ENCODE measurements at regions not wholly inside any gene's neighbourhood (a gene's known extent, or its start where the extent isn't known, plus 50 kb on each side); places are given as distances from the start of the nearest gene placed in this dataset.

GRCh38 chr5:92429646-92430045, 1046.5 kb upstream of the ARRDC3 start:
- Histone ChIP-seq H3K4me3 (ENCODE audit: low read length) (no peak overlapping the region), H2AFZ (ENCODE audit: low read depth, low read length) (no peak overlapping the region), H3K4me2 (ENCODE audit: low read length) (no peak overlapping the region), H3K36me3 (ENCODE audit: insufficient read depth, low read length) (no peaks in the 10 kb centered on the region), H3K9me2 (ENCODE audit: insufficient read depth, low read length) (no peaks in the 10 kb centered on the region), H3K9ac (ENCODE audit: low read length) (no peak overlapping the region), H3K9me3 (ENCODE audit: low read length) (no peaks in the 10 kb centered on the region), H3K27me3 (ENCODE audit: insufficient read depth, low read depth, low read length) (peaks cover 38% of the 10 kb centered on the region), H3F3A (ENCODE audit: insufficient read depth, low read length, poor library complexity, severe bottlenecking) (no peaks in the 10 kb centered on the region), H3K79me2 (replicated peaks; ENCODE audit: insufficient read depth, low read length) (no peaks in the 10 kb centered on the region), H4K20me1 (ENCODE audit: insufficient read depth) (no peaks in the 10 kb centered on the region), H3K27ac (ENCODE audit: low read length) (no peak overlapping the region)
- no peak for TF ChIP-seq MXI1 (conservative IDR thresholded peaks at IDR 0.05; ENCODE audit: poor library complexity, severe bottlenecking)

GRCh38 chr5:92428415-92428814, 1045.3 kb upstream of the ARRDC3 start:
- no peak overlapping the region for H3K27ac ChIP-seq (ENCODE audit: low read length)
- TF ChIP-seq CTCF (IDR thresholded peaks at IDR 0.05; ENCODE audit: poor library complexity, severe bottlenecking) (no peak), EZH2 (IDR thresholded peaks at IDR 0.05; ENCODE audit: borderline replicate concordance, insufficient read depth, low read length, poor library complexity, severe bottlenecking) (no peak), MXI1 (conservative IDR thresholded peaks at IDR 0.05; ENCODE audit: poor library complexity, severe bottlenecking) (no peak), TAF1 (IDR thresholded peaks at IDR 0.05; ENCODE audit: low read depth) (no peak), REST (IDR thresholded peaks at IDR 0.05; ENCODE audit: borderline replicate concordance) (no peak), SMC3 (conservative IDR thresholded peaks at IDR 0.05; ENCODE audit: poor library complexity) (no peak), RAD21 (conservative IDR thresholded peaks at IDR 0.05) (no peak), POLR2AphosphoS5 (IDR thresholded peaks at IDR 0.05) (no peak), EP300 (conservative IDR thresholded peaks at IDR 0.05; ENCODE audit: poor library complexity, severe bottlenecking) (no peak)
- no peak overlapping the region for H3K4me3 ChIP-seq (ENCODE audit: low read length)
- no peaks in the 10 kb centered on the region for H4K20me1 ChIP-seq (ENCODE audit: insufficient read depth)
- no peaks in the 10 kb centered on the region for H3K36me3 ChIP-seq (ENCODE audit: insufficient read depth, low read length)
- H3F3A ChIP-seq (ENCODE audit: insufficient read depth, low read length, poor library complexity, severe bottlenecking), result no peaks in the 10 kb centered on the region
- H3K9me3 ChIP-seq (ENCODE audit: low read length), result no peaks in the 10 kb centered on the region
- H3K9ac ChIP-seq (ENCODE audit: low read length), result no peak overlapping the region
- no peaks in the 10 kb centered on the region for H3K9me2 ChIP-seq (ENCODE audit: insufficient read depth, low read length)
- no peak overlapping the region for H2AFZ ChIP-seq (ENCODE audit: low read depth, low read length)
- peaks cover 38% of the 10 kb centered on the region for H3K27me3 ChIP-seq (ENCODE audit: insufficient read depth, low read depth, low read length)
- H3K4me2 ChIP-seq (ENCODE audit: low read length), result no peak overlapping the region
- no peaks in the 10 kb centered on the region for H3K79me2 ChIP-seq (replicated peaks; ENCODE audit: insufficient read depth, low read length)
